GM12878 (cell line): ENCODE measurements at regions not wholly inside any gene's neighbourhood (a gene's known extent, or its start where the extent isn't known, plus 50 kb on each side); places are given as distances from the start of the nearest gene placed in this dataset.

ENCODE experiments used
- ATAC-seq: fragments of 200-7000 bp; cut with Tn5 transposase; 3 replicates; pipeline ENCODE4 v1.9.1; 2020; ENCODE audit warnings: mild to moderate bottlenecking, moderate library complexity
- BruUV-seq: library from RNA; stranded (reverse); fragments of 400-500 nt; replicated peaks from 2 replicates; lab custom pipeline; 2021; lab: Mats Ljungman, UMichigan
- CTCF ChIA-PET: fragments of 300-600 bp; sonication (Branson Sonifier 250); formaldehyde crosslinking; extraction: SDS; loops from one replicate; lab custom pipeline; 2021; ENCODE audit warnings: inconsistent platforms; lab: Yijun Ruan, JAX
- POLR2A ChIA-PET: fragments of 350-600 bp; formaldehyde crosslinking; extraction: SDS; loops from one replicate; lab custom pipeline; 2021; ENCODE audit warnings: inconsistent platforms; lab: Charles Lee
- RAD21 ChIA-PET: fragments of 300-600 bp; sonication (Branson Sonifier 250); formaldehyde crosslinking; loops from one replicate; lab custom pipeline; 2023; ENCODE audit warnings: antibody characterized with exemption; ENCODE audit not compliant: unreplicated experiment; lab: Charles Lee
- SMC1A ChIA-PET: fragments of 300-600 bp; sonication (Branson Sonifier 250); formaldehyde crosslinking; loops from one replicate; lab custom pipeline; 2023; ENCODE audit not compliant: unreplicated experiment, uncharacterized antibody; lab: Charles Lee
- DNase-seq: peaks from one replicate; pipeline ENCODE4 v3.0.0-alpha.2; 2011; ENCODE audit warnings: low read depth, low spot score
- FAIRE-seq: peaks from 3 replicates; lab custom pipeline; 2011; peaks lifted over from hg19 to GRCh38; lab: Jason Lieb, UNC
- H2AFZ ChIP-seq: 2 replicates; pipeline ENCODE4 v1.6.0; 2011; ENCODE audit warnings: low read depth, low read length, control low read depth; ENCODE audit not compliant: control insufficient read depth
- H3K27ac ChIP-seq: 2 replicates; pipeline ENCODE4 v1.5.1; 2011; ENCODE audit warnings: control low read depth; ENCODE audit not compliant: control insufficient read depth, insufficient read depth
- H3K27me3 ChIP-seq, 2 experiments: replicated peaks in 1 of 2; 2 replicates each; pipeline versions ENCODE4 v1.6.0 to v1.6.1; 2011; ENCODE audit warnings: low read length in 1 of 2; ENCODE audit not compliant: control insufficient read depth in 2 of 2, insufficient read depth in 2 of 2
- H3K36me3 ChIP-seq, 2 experiments: 2 replicates each; pipeline ENCODE4 v1.5.1; 2011; ENCODE audit warnings: low read length in 1 of 2; ENCODE audit not compliant: control insufficient read depth in 2 of 2, insufficient read depth in 2 of 2
- H3K4me1 ChIP-seq: 2 replicates; pipeline ENCODE4 v1.6.1; 2011; ENCODE audit warnings: mild to moderate bottlenecking, low read length, moderate library complexity, mixed read lengths; ENCODE audit not compliant: control insufficient read depth, insufficient read depth
- H3K4me2 ChIP-seq: 2 replicates; pipeline ENCODE4 v1.6.0; 2011; ENCODE audit warnings: control low read depth; ENCODE audit not compliant: control insufficient read depth, insufficient read depth
- H3K4me3 ChIP-seq: fragments of 200-600 bp; sonication (generic); 2 replicates; pipeline ENCODE4 v1.5.1; 2016
- H3K79me2 ChIP-seq: 2 replicates; pipeline ENCODE4 v1.6.0; 2011; ENCODE audit warnings: low read length; ENCODE audit not compliant: control insufficient read depth, insufficient read depth
- H3K9ac ChIP-seq: 2 replicates; pipeline ENCODE4 v1.8.0; 2011; ENCODE audit warnings: low read length, control low read depth, mixed read lengths; ENCODE audit not compliant: control insufficient read depth, insufficient read depth
- H3K9me3 ChIP-seq: replicated peaks from 3 replicates; pipeline ENCODE4 v1.5.1; 2011; ENCODE audit warnings: mild to moderate bottlenecking, low read length; ENCODE audit not compliant: control insufficient read depth, insufficient read depth
- H4K20me1 ChIP-seq: 2 replicates; pipeline ENCODE4 v1.6.0; 2011; ENCODE audit not compliant: control insufficient read depth, insufficient read depth
- CREM ChIP-seq: IDR thresholded peaks from 2 replicates; pipeline ENCODE4 v1.6.1; 2014; ENCODE audit warnings: antibody characterized with exemption, low read depth
- ESRRA ChIP-seq: IDR thresholded peaks from 2 replicates; pipeline ENCODE4 v1.6.1; 2012; ENCODE audit warnings: mild to moderate bottlenecking, low read length, improper control_type of control experiment
- EZH2 ChIP-seq: IDR thresholded peaks from 2 replicates; pipeline ENCODE4 v1.6.1; 2012; ENCODE audit warnings: low read depth, mild to moderate bottlenecking, control low read depth, inconsistent platforms, low read length, borderline replicate concordance; ENCODE audit not compliant: control insufficient read depth
- GABPA ChIP-seq: IDR thresholded peaks from 2 replicates; pipeline ENCODE4 v1.6.1; 2014; ENCODE audit warnings: antibody characterized with exemption, low read depth, mild to moderate bottlenecking, inconsistent platforms
- JUNB ChIP-seq: IDR thresholded peaks from 2 replicates; pipeline ENCODE4 v1.6.1; 2016; ENCODE audit warnings: antibody characterized with exemption, mild to moderate bottlenecking
- JUND ChIP-seq: IDR thresholded peaks from 2 replicates; pipeline ENCODE4 v1.6.1; 2012; ENCODE audit warnings: low read depth, mild to moderate bottlenecking, low read length, improper control_type of control experiment, moderate library complexity
- MEF2A ChIP-seq: IDR thresholded peaks from 2 replicates; pipeline ENCODE4 v1.6.1; 2011; ENCODE audit warnings: low read depth, mild to moderate bottlenecking, low read length, moderate library complexity; ENCODE audit not compliant: insufficient read depth
- POLR2AphosphoS5 ChIP-seq: IDR thresholded peaks from 2 replicates; pipeline ENCODE4 v1.6.1; 2011; ENCODE audit warnings: mild to moderate bottlenecking, low read length, inconsistent platforms
- POU2F2 ChIP-seq: IDR thresholded peaks from 3 replicates; pipeline ENCODE4 v1.6.1; 2011; ENCODE audit warnings: low read depth, mild to moderate bottlenecking, low read length, borderline replicate concordance
- RAD21 ChIP-seq: IDR thresholded peaks from 2 replicates; pipeline ENCODE4 v1.6.1; 2011; ENCODE audit warnings: mild to moderate bottlenecking, low read depth, low read length, moderate library complexity; ENCODE audit not compliant: insufficient read depth
- STAT1 ChIP-seq: fragments of 450-650 bp; conservative IDR thresholded peaks from 2 replicates; pipeline ENCODE4 v1.6.1; 2014; ENCODE audit warnings: antibody characterized with exemption, mild to moderate bottlenecking
- TARDBP ChIP-seq: IDR thresholded peaks from 2 replicates; pipeline ENCODE4 v1.6.1; 2016; ENCODE audit warnings: borderline replicate concordance
- USF1 ChIP-seq: IDR thresholded peaks from 2 replicates; pipeline ENCODE4 v1.6.1; 2011; ENCODE audit warnings: borderline replicate concordance, low read depth, mild to moderate bottlenecking, moderate library complexity, mixed read lengths, low read length; ENCODE audit not compliant: insufficient read depth; ENCODE audit errors: extremely low read length
- ZNF384 ChIP-seq: IDR thresholded peaks from 2 replicates; pipeline ENCODE4 v1.6.1; 2012; ENCODE audit warnings: low read depth, mild to moderate bottlenecking, low read length, improper control_type of control experiment, borderline replicate concordance
- ZNF622 ChIP-seq: fragments of 450-650 bp; IDR thresholded peaks from 2 replicates; pipeline ENCODE4 v1.6.1; 2017; ENCODE audit warnings: mild to moderate bottlenecking, inconsistent platforms
- WGBS: methylation state at CpG from one replicate; pipeline ENCODE4 v1.1.6; 2016; ENCODE audit warnings: low lambda C conversion rate; ENCODE audit not compliant: insufficient replicate concordance, insufficient coverage; ENCODE audit errors: missing lambda C conversion rate; 5-methylcytosine and 5-hydroxymethylcytosine counted together
- in situ Hi-C: fragments of 300-500 bp; cut with MboI; formaldehyde crosslinking; loops from 9 replicates; pipeline ENCODE4 v1.14.3; 2018; ENCODE audit warnings: mixed read lengths
- intact Hi-C: fragments of 100-400 bp; cut with micrococcal nuclease; formaldehyde crosslinking; loops from one replicate; pipeline ENCODE4 v1.14.2; 2022; ENCODE audit not compliant: unreplicated experiment

GRCh38 chr15:95563634-95564033 is 766.9 kb upstream of the NR2F2 start:
- RAD21 ChIA-PET, result no interaction called here
- H3K4me2 ChIP-seq, result no peak overlapping the region
- TF ChIP-seq EZH2 (no peak), CREM (no peak)
- TF ChIP-seq, all 136 proteins: peak for 0
- intact Hi-C loops (no loop called here), in situ Hi-C loops (no loop called here)
- ChIA-PET POLR2A (no interaction called here), CTCF (interaction anchor here (1.4 kb wide), 1 partner anchor 288 kb away, joined by 3 read pairs; no protein-coding TSS in a partner anchor), SMC1A (interaction anchor here (1.2 to 2.1 kb wide), 2 partner anchors 10 to 13 kb away, joined by 4 read pairs; no protein-coding TSS in a partner anchor)
- Histone ChIP-seq H3K79me2 (no peaks in the 10 kb centered on the region), H3K9me3 (no peaks in the 10 kb centered on the region; the same call in 2 of the 3 replicates), H3K4me1 (no peaks in the 10 kb centered on the region), H3K27me3 (no peaks in the 10 kb centered on the region), H3K4me3 (no peak overlapping the region), H3K9ac (no peak overlapping the region), H3K27ac (no peak overlapping the region), H4K20me1 (no peaks in the 10 kb centered on the region), H2AFZ (no peak overlapping the region), H3K36me3 (no peaks in the 10 kb centered on the region)
- ATAC-seq (no peak), DNase-seq (no peak), FAIRE-seq (no peak)
- no TSS peak for BruUV-seq
- WGBS, result 27% methylated on average over 5 of the region's 5 CpGs

- Histone ChIP-seq H4K20me1 (no peaks in the 10 kb centered on the region), H3K79me2 (no peaks in the 10 kb centered on the region), H3K9me3 (no peaks in the 10 kb centered on the region), H3K36me3 (no peaks in the 10 kb centered on the region), H3K4me2 (no peak overlapping the region), H3K27me3 (no peaks in the 10 kb centered on the region), H2AFZ (no peak overlapping the region), H3K27ac (no peak overlapping the region), H3K4me3 (no peak overlapping the region), H3K9ac (no peak overlapping the region), H3K4me1 (no peaks in the 10 kb centered on the region)
- ATAC-seq (no peak), DNase-seq (no peak), FAIRE-seq (no peak)
- ChIA-PET CTCF (no interaction called here), SMC1A (interaction anchor here (1.6 kb wide), 1 partner anchor 9 kb away, joined by 7 read pairs; no protein-coding TSS in a partner anchor), RAD21 (no interaction called here), POLR2A (no interaction called here)
- BruUV-seq, result no TSS peak
- intact Hi-C loops, result no loop called here
- in situ Hi-C loops, result no loop called here
- 85% methylated on average over 8 of the region's 8 CpGs for WGBS
- TF ChIP-seq POU2F2 (no peak), USF1 (no peak), RAD21 (no peak), POLR2AphosphoS5 (no peak), GABPA (no peak), MEF2A (no peak), JUND (no peak), STAT1 (no peak), ZNF622 (no peak), JUNB (no peak), TARDBP (no peak), ZNF384 (no peak), CREM (no peak), ESRRA (no peak)
Measured at GRCh38 chr15:95565016-95565600, 765.4 kb upstream of the NR2F2 start.
